ENCODE measurements at regions not wholly inside any gene's neighbourhood (a gene's known extent, or its start where the extent isn't known, plus 50 kb on each side); places are given as distances from the start of the nearest gene placed in this dataset.

DNA sequence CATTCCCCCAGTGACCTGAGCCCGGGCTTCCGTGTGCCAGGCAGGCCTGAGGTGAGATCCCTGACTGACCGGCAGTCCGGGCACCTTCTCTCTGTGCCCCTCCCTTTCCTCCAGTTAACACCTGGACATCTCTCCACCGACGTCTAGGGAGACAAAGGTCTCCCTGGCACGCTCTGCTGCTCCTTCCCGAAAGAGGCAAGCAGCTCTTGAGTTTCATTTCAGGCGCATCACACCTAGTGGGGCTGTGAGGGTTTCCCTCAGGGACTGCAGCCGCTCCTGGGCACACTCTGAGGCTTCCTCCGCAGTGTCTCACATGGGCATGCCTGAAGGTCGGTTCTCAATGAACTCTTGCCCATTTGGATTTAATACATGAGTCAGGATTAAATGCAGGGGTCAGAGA, 322.7 kb downstream of the CTTN start:
- ChIA-PET POLR2A (no interaction called here), CTCF (no interaction called here)
- no peak for DNase-seq (ENCODE audit: low read depth, low spot score)
- TF ChIP-seq, protein P1, sequence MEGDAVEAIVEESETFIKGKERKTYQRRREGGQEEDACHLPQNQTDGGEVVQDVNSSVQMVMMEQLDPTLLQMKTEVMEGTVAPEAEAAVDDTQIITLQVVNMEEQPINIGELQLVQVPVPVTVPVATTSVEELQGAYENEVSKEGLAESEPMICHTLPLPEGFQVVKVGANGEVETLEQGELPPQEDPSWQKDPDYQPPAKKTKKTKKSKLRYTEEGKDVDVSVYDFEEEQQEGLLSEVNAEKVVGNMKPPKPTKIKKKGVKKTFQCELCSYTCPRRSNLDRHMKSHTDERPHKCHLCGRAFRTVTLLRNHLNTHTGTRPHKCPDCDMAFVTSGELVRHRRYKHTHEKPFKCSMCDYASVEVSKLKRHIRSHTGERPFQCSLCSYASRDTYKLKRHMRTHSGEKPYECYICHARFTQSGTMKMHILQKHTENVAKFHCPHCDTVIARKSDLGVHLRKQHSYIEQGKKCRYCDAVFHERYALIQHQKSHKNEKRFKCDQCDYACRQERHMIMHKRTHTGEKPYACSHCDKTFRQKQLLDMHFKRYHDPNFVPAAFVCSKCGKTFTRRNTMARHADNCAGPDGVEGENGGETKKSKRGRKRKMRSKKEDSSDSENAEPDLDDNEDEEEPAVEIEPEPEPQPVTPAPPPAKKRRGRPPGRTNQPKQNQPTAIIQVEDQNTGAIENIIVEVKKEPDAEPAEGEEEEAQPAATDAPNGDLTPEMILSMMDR (IDR thresholded peaks at IDR 0.05; ENCODE audit: insufficient read depth, low read length, missing control alignments): no peak
- H3K4me3 ChIP-seq (ENCODE audit: low read depth, low read length): no peak overlapping the region

DNA sequence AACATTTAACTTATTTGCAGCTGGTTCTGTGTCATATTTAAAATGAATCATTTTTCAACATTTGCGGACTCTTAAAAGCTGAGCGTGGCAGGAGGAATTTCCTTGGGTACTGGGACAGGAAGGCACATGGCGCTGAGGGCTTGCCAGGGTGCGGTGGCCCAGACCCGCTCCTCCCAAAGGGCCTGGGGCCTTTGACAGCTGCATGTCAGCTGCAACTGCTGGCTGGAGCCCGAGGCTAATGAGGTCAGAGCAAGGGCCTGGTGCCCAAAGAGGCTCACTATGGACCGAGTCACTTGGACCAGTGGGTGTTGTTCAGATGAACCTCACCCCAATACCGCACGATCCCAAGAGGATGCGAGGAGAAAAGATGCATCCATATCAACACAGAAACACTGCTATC, 326.9 kb downstream of the CTTN start:
- TF ChIP-seq, protein P1 (IDR thresholded peaks at IDR 0.05; ENCODE audit: insufficient read depth, low read length, missing control alignments): no peak
- ChIA-PET CTCF (no interaction called here), POLR2A (no interaction called here)
- H3K4me3 ChIP-seq (ENCODE audit: low read depth, low read length): no peak overlapping the region
- no peak for DNase-seq (ENCODE audit: low read depth, low spot score)

DNA sequence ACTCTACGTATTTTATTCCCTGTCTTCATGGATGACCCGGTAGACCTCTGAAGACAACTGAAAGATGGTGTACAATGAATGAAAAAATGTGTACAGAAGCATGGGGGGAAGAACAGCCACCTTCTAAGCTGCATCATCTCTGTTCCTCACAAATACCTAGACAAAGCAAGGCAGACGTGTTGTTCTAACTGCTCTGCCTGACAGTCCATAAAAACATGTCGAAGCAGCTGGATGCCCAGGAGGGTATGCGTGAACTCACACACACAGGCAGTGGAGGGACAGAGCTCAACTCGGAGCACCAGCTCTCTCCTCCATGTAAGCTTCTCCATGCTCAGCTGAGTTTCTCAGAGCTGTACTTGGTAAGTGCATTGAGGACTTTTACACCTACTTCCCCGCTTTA, 327.4 kb downstream of the CTTN start:
- no peak for DNase-seq (ENCODE audit: low read depth, low spot score)
- no peak overlapping the region for H3K4me3 ChIP-seq (ENCODE audit: low read depth, low read length)
- ChIA-PET CTCF (interaction anchor here (0.7 kb wide), 1 partner anchor 258 kb away, joined by 3 read pairs; no protein-coding TSS in a partner anchor), POLR2A (no interaction called here)
- TF ChIP-seq, protein P1 (IDR thresholded peaks at IDR 0.05; ENCODE audit: insufficient read depth, low read length, missing control alignments): no peak

DNA sequence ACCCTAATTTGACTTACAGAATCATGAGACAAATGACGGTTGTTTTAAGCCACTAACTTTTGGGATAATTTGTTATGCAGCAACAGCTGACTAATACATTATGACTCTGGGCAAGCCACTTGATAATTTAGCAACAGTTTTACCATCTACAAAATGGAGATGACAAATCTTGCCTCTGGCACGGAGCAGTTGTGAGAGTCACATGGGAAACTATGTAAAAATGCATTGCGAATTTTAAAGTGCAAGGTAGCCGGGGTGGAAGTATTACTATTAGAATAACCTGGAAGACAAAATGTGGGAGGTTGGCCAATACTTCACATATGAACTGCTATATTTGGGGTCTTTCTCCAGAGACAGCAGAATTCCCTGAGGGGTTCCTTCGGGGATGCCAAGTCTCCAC, 328.7 kb downstream of the CTTN start:
- CTCF ChIA-PET: no interaction called here
- POLR2A ChIA-PET: no interaction called here
- H3K4me3 ChIP-seq (ENCODE audit: low read depth, low read length): no peak overlapping the region
- TF ChIP-seq, protein P1 (IDR thresholded peaks at IDR 0.05; ENCODE audit: insufficient read depth, low read length, missing control alignments): no peak
- DNase-seq (ENCODE audit: low read depth, low spot score): no peak

DNA sequence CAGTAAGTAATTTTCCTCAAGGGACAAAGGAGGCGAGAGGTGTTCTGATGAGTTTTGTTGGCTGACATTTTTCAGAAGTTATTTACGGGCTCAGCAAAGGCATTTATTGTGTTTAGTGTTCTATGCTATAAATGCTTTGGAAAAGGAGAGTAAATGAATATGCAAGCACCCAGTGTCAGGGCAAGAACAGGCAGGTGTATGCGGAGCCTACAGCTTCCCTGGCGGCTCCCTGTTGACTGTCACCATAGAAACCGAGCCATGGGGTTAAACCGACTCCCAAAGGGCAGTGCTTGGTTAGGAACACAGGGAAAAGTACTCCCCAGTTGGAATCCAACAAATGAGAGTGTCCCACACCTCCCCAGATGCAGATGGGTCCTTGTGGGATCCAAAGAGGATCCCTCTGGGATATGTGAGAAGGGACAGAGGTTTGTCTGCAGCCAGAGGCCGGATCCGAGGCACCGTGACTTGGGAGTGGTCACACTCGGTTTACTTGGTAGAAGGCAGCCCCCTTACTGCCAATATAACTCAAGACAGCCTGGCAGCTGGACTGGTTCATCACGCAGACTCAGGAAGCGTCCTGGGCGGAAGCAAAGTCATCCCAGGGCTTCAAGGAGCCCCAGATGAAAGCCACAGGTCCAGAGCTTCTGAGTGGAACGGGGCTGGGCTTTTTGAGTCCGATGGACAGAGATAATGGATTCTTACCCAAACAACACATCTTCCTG, 329.7 kb downstream of the CTTN start:
- CTCF ChIA-PET: no interaction called here
- DNase-seq (ENCODE audit: low read depth, low spot score): no peak
- TF ChIP-seq, protein P1 (IDR thresholded peaks at IDR 0.05; ENCODE audit: insufficient read depth, low read length, missing control alignments): no peak
- POLR2A ChIA-PET: no interaction called here
- H3K4me3 ChIP-seq (ENCODE audit: low read depth, low read length): no peak overlapping the region

DNA sequence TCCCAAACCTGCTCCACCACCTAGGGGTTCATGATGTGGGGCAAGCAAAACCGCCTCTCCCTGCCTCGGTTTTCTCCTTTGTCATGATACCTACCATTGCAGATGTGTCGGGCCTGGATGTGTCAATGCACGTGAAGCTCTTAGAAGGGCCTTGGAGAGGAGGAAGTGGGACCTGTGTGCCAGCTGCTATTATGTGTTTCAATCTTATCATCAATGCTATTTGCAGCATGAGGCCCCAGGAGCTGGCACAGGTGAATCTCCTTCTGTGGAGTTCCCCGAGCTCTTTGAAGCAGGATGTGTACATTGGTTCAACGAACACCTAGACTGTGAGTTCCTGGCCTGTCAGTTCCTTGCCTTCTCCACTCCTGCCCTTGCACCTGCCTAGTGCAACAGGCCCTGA, 331.6 kb downstream of the CTTN start:
- TF ChIP-seq, protein P1 (IDR thresholded peaks at IDR 0.05; ENCODE audit: insufficient read depth, low read length, missing control alignments): no peak
- H3K4me3 ChIP-seq (ENCODE audit: low read depth, low read length): no peak overlapping the region
- ChIA-PET POLR2A (no interaction called here), CTCF (no interaction called here)
- DNase-seq (ENCODE audit: low read depth, low spot score): no peak

Measured in AG04449 (cell line).